Common myeloid progenitor, CD34-positive (primary cell): ENCODE measurements at regions not wholly inside any gene's neighbourhood (a gene's known extent, or its start where the extent isn't known, plus 50 kb on each side); places are given as distances from the start of the nearest gene placed in this dataset.

Source experiments
- CTCF ChIA-PET: fragments of 350-600 bp; sonication (Branson Sonifier 250); formaldehyde crosslinking; loops from one replicate; lab custom pipeline; 2021; ENCODE audit warnings: antibody characterized with exemption; lab: Charles Lee
- POLR2A ChIA-PET: fragments of 350-600 bp; sonication (Branson Sonifier 250); formaldehyde crosslinking; loops from one replicate; lab custom pipeline; 2021; ENCODE audit warnings: antibody characterized with exemption; lab: Charles Lee
- DNase-seq, 3 donors: peaks; one replicate each; pipeline versions ENCODE4 v3.0.0 to v3.0.0-alpha.2; 2013
- H3K27ac ChIP-seq, 2 experiments: 1 replicate in 1 of 2; 2 replicates in 1 of 2; pipeline ENCODE4 v1.7.0; 2013; ENCODE audit warnings: inconsistent platforms in 2 of 2, low read length in 2 of 2, mild to moderate bottlenecking in 2 of 2, low read depth in 1 of 2, moderate library complexity in 1 of 2; ENCODE audit not compliant: severe bottlenecking in 2 of 2, insufficient read depth in 1 of 2, poor library complexity in 1 of 2
- H3K27me3 ChIP-seq, 5 experiments: replicated peaks in 2 of 5; 1 replicate in 3 of 5; 2 replicates in 2 of 5; pipeline versions ENCODE4 v1.6.1 to v1.7.0; 2013; ENCODE audit warnings: low read length in 4 of 5, mild to moderate bottlenecking in 2 of 5, moderate library complexity in 2 of 5, inconsistent platforms in 1 of 5; ENCODE audit not compliant: insufficient read depth in 5 of 5, control insufficient read depth in 4 of 5
- H3K36me3 ChIP-seq, 4 experiments: 1 replicate in 2 of 4; 2 replicates in 2 of 4; pipeline versions ENCODE4 v1.6.1 to v1.7.0; 2013; ENCODE audit warnings: low read length in 3 of 4, control low read depth in 1 of 4, mild to moderate bottlenecking in 1 of 4; ENCODE audit not compliant: control insufficient read depth in 4 of 4, insufficient read depth in 4 of 4
- H3K4me1 ChIP-seq, 4 experiments: 1 replicate in 3 of 4; 2 replicates in 1 of 4; pipeline versions ENCODE4 v1.6.1 to v1.7.1; 2013; ENCODE audit warnings: low read length in 3 of 4, mild to moderate bottlenecking in 3 of 4, control low read depth in 1 of 4, inconsistent platforms in 1 of 4, moderate library complexity in 1 of 4; ENCODE audit not compliant: control insufficient read depth in 4 of 4, insufficient read depth in 4 of 4; ENCODE audit errors: control extremely low read depth in 1 of 4
- H3K4me3 ChIP-seq, 7 experiments: 1 replicate in 4 of 7; 2 replicates in 3 of 7; pipeline versions ENCODE4 v1.5.1 to v1.7.0; 2013; ENCODE audit warnings: mild to moderate bottlenecking in 7 of 7, low read length in 6 of 7, moderate library complexity in 6 of 7, inconsistent platforms in 2 of 7, low read depth in 2 of 7, control low read depth in 1 of 7; ENCODE audit not compliant: insufficient read depth in 4 of 7, control insufficient read depth in 1 of 7; ENCODE audit errors: extremely low read depth in 1 of 7
- H3K9me3 ChIP-seq, 5 experiments: 1 replicate in 4 of 5; 2 replicates in 1 of 5; pipeline versions ENCODE4 v1.6.1 to v1.7.1; 2013; ENCODE audit warnings: low read length in 4 of 5, mild to moderate bottlenecking in 2 of 5, inconsistent platforms in 1 of 5, low read depth in 1 of 5, moderate library complexity in 1 of 5; ENCODE audit not compliant: control insufficient read depth in 4 of 5, insufficient read depth in 2 of 5; ENCODE audit errors: control extremely low read depth in 1 of 5
- WGBS: methylation state at CpG from one replicate; pipeline ENCODE4 v1.1.5; 2013; ENCODE audit not compliant: insufficient coverage; 5-methylcytosine and 5-hydroxymethylcytosine counted together

GRCh38 chr5:61638476-61638875, 306.4 kb downstream of the ZSWIM6 start:
- Histone ChIP-seq H3K36me3 (no peaks in the 10 kb centered on the region), H3K4me3 (no peak overlapping the region), H3K27me3 (no peaks in the 10 kb centered on the region), H3K27ac (no peak overlapping the region), H3K4me1 (peaks cover 0 to 14% (median 0%) of the 10 kb centered on the region in 4 experiments), H3K9me3 (no peaks in the 10 kb centered on the region)
- POLR2A ChIA-PET: no interaction called here
- CTCF ChIA-PET: interaction anchor here (1.0 kb wide), 1 partner anchor 19 kb away, joined by 4 read pairs; no protein-coding TSS in a partner anchor
- 93% methylated on average over 4 of the region's 5 CpGs for WGBS
- DNase-seq: no peak

GRCh38 chr5:61640179-61641021, 308.3 kb downstream of the ZSWIM6 start:
- CTCF ChIA-PET: interaction anchor here (0.6 to 1.2 kb wide), 5 partner anchors 14 to 638 kb away, joined by 3 to 4 read pairs (median 3); no protein-coding TSS in a partner anchor

GRCh38 chr5:61641748-61642565, 309.9 kb downstream of the ZSWIM6 start:
- peaks cover 0 to 4% (median 0%) of the 10 kb centered on the region in 5 experiments for H3K27me3 ChIP-seq
- 94% methylated on average over 6 of the region's 7 CpGs for WGBS
- no peaks in the 10 kb centered on the region for H3K4me1 ChIP-seq
- no peak overlapping the region for H3K27ac ChIP-seq
- no peak overlapping the region for H3K4me3 ChIP-seq
- POLR2A ChIA-PET: no interaction called here
- DNase-seq: no peak
- CTCF ChIA-PET: interaction anchor here (0.6 to 2.0 kb wide), 5 partner anchors 13 to 1164 kb away, joined by 3 to 5 read pairs (median 3); no protein-coding TSS in a partner anchor
- H3K36me3 ChIP-seq: no peaks in the 10 kb centered on the region
- H3K9me3 ChIP-seq: no peaks in the 10 kb centered on the region

More at GRCh38 chr5:61640179-61641021, 308.3 kb downstream of the ZSWIM6 start:
- Histone ChIP-seq H3K27me3 (peaks cover 0 to 4% (median 0%) of the 10 kb centered on the region in 5 experiments), H3K9me3 (no peaks in the 10 kb centered on the region), H3K4me3 (no peak overlapping the region), H3K36me3 (no peaks in the 10 kb centered on the region), H3K27ac (no peak overlapping the region), H3K4me1 (peaks cover 0 to 10% (median 0%) of the 10 kb centered on the region in 4 experiments)
- DNase-seq: no peak
- POLR2A ChIA-PET: interaction anchor here (0.6 kb wide), 1 partner anchor 1753 kb away, joined by 6 read pairs; no protein-coding TSS in a partner anchor
- WGBS: 95% methylated on average over 5 of the region's 7 CpGs

- no peaks in the 10 kb centered on the region for H3K4me1 ChIP-seq
- H3K9me3 ChIP-seq: no peaks in the 10 kb centered on the region
- peaks cover 0 to 4% (median 0%) of the 10 kb centered on the region in 5 experiments for H3K27me3 ChIP-seq
- H3K27ac ChIP-seq: no peak overlapping the region
- ChIA-PET CTCF (interaction anchor here (0.6 to 1.2 kb wide), 2 partner anchors 10 to 337 kb away, joined by 3 to 4 read pairs; no protein-coding TSS in a partner anchor), POLR2A (no interaction called here)
- no peaks in the 10 kb centered on the region for H3K36me3 ChIP-seq
- no peak for DNase-seq
- WGBS: 94% methylated on average over 5 of the region's 6 CpGs
- H3K4me3 ChIP-seq: no peak overlapping the region
Measured at GRCh38 chr5:61647672-61648071, 315.6 kb downstream of the ZSWIM6 start.

- no peak for DNase-seq
- Histone ChIP-seq H3K4me1 (no peaks in the 10 kb centered on the region), H3K36me3 (no peaks in the 10 kb centered on the region), H3K27ac (no peak overlapping the region), H3K4me3 (no peak overlapping the region), H3K9me3 (no peaks in the 10 kb centered on the region), H3K27me3 (peaks cover 0 to 4% (median 0%) of the 10 kb centered on the region in 5 experiments)
- WGBS: 98% methylated on average over 4 of the region's 4 CpGs
- ChIA-PET CTCF (no interaction called here), POLR2A (no interaction called here)
Measured at GRCh38 chr5:61649231-61649630, 317.2 kb downstream of the ZSWIM6 start.

GRCh38 chr5:61649971-61650370, 317.9 kb downstream of the ZSWIM6 start:
- Histone ChIP-seq H3K4me1 (no peaks in the 10 kb centered on the region), H3K27ac (no peak overlapping the region), H3K4me3 (no peak overlapping the region), H3K9me3 (no peaks in the 10 kb centered on the region), H3K36me3 (no peaks in the 10 kb centered on the region), H3K27me3 (peaks cover 0 to 4% (median 0%) of the 10 kb centered on the region in 5 experiments)
- POLR2A ChIA-PET: no interaction called here
- no peak for DNase-seq
- CTCF ChIA-PET: interaction anchor here (1.0 kb wide), 1 partner anchor 31 kb away, joined by 3 read pairs; no protein-coding TSS in a partner anchor
- 87% methylated on average over 4 of the region's 5 CpGs for WGBS
